PC-3 (cell line): ENCODE measurements at regions not wholly inside any gene's neighbourhood (a gene's known extent, or its start where the extent isn't known, plus 50 kb on each side); places are given as distances from the start of the nearest gene placed in this dataset.

Experiments
- ATAC-seq: fragments of 200-7000 bp; cut with Tn5 transposase; 2 replicates; pipeline ENCODE4 v1.9.1; 2020; ENCODE audit warnings: mild to moderate bottlenecking, moderate library complexity
- BruUV-seq: library from RNA; stranded (reverse); fragments of 400-500 nt; replicated peaks from 2 replicates; lab custom pipeline; 2021; lab: Mats Ljungman, UMichigan
- CTCF ChIA-PET: fragments of 300-600 bp; sonication (Branson Sonifier 250); formaldehyde crosslinking; loops from one replicate; lab custom pipeline; 2022; ENCODE audit warnings: antibody characterized with exemption; lab: Charles Lee
- POLR2A ChIA-PET: fragments of 300-600 bp; sonication (Branson Sonifier 250); formaldehyde crosslinking; loops from one replicate; lab custom pipeline; 2022; ENCODE audit warnings: antibody characterized with exemption; ENCODE audit not compliant: unreplicated experiment; lab: Charles Lee
- DNase-seq: peaks from one replicate; pipeline ENCODE4 v3.0.0-alpha.2; 2015
- H2AFZ ChIP-seq: fragments of 300-600 bp; sonication (generic); 2 replicates; pipeline ENCODE4 v1.6.0; 2016; ENCODE audit warnings: antibody characterized with exemption, low read length
- H3F3A ChIP-seq: fragments of 300-600 bp; sonication (generic); one replicate; pipeline ENCODE4 v1.6.0; 2017; ENCODE audit warnings: antibody characterized with exemption, low read length, control low read depth, mild to moderate bottlenecking; ENCODE audit not compliant: unreplicated experiment
- H3K27ac ChIP-seq: fragments of 300-600 bp; sonication (generic); 2 replicates; pipeline ENCODE4 v1.5.1; 2016; ENCODE audit warnings: mild to moderate bottlenecking, low read length
- H3K27me3 ChIP-seq: fragments of 300-600 bp; sonication (generic); 2 replicates; pipeline ENCODE4 v1.6.1; 2016; ENCODE audit warnings: low read length, mixed read lengths
- H3K36me3 ChIP-seq: fragments of 300-600 bp; sonication (generic); 2 replicates; pipeline ENCODE4 v1.6.1; 2016; ENCODE audit warnings: low read depth, mixed run types, low read length, mixed read lengths
- H3K4me1 ChIP-seq: fragments of 300-600 bp; sonication (generic); 2 replicates; pipeline ENCODE4 v1.5.1; 2016; ENCODE audit warnings: low read length; ENCODE audit not compliant: insufficient read depth
- H3K4me2 ChIP-seq: fragments of 300-600 bp; sonication (generic); 2 replicates; pipeline ENCODE4 v1.6.0; 2016; ENCODE audit warnings: low read length
- H3K4me3 ChIP-seq: fragments of 300-600 bp; sonication (generic); 2 replicates; pipeline ENCODE4 v1.5.1; 2016; ENCODE audit warnings: mild to moderate bottlenecking, low read length, mixed read lengths
- H3K79me2 ChIP-seq: fragments of 300-600 bp; sonication (generic); 2 replicates; pipeline ENCODE4 v1.6.1; 2017; ENCODE audit warnings: low read length, mixed read lengths
- H3K9ac ChIP-seq: fragments of 300-600 bp; sonication (generic); 2 replicates; pipeline ENCODE4 v1.6.0; 2016; ENCODE audit warnings: mild to moderate bottlenecking, low read length
- H3K9me2 ChIP-seq: fragments of 300-600 bp; sonication (generic); replicated peaks from 2 replicates; pipeline ENCODE4 v1.6.1; 2016; ENCODE audit warnings: mixed run types, low read length, mixed read lengths
- H3K9me3 ChIP-seq: fragments of 300-600 bp; sonication (generic); 2 replicates; pipeline ENCODE4 v1.6.1; 2016; ENCODE audit warnings: low read length, mixed read lengths
- H4K20me1 ChIP-seq: fragments of 300-600 bp; sonication (generic); 2 replicates; pipeline ENCODE4 v1.6.1; 2016; ENCODE audit warnings: low read length, mixed read lengths
- CTCF ChIP-seq: fragments of 300-600 bp; sonication (generic); conservative IDR thresholded peaks from 2 replicates; pipeline ENCODE4 v1.5.1; 2017; ENCODE audit warnings: antibody characterized with exemption, low read depth, mild to moderate bottlenecking, low read length
- EZH2 ChIP-seq: fragments of 300-600 bp; sonication (generic); IDR thresholded peaks from one replicate; pipeline ENCODE4 v1.6.1; 2017; ENCODE audit warnings: antibody characterized with exemption, mild to moderate bottlenecking, low read length; ENCODE audit not compliant: unreplicated experiment
- EZH2phosphoT487 ChIP-seq: fragments of 300-600 bp; sonication (generic); IDR thresholded peaks from 2 replicates; pipeline ENCODE4 v1.6.1; 2018; ENCODE audit warnings: mild to moderate bottlenecking, antibody characterized with exemption, low read length, borderline replicate concordance
- intact Hi-C: fragments of 100-400 bp; cut with micrococcal nuclease; formaldehyde crosslinking; loops from 2 replicates; pipeline ENCODE4 v1.9.0; 2023

DNA sequence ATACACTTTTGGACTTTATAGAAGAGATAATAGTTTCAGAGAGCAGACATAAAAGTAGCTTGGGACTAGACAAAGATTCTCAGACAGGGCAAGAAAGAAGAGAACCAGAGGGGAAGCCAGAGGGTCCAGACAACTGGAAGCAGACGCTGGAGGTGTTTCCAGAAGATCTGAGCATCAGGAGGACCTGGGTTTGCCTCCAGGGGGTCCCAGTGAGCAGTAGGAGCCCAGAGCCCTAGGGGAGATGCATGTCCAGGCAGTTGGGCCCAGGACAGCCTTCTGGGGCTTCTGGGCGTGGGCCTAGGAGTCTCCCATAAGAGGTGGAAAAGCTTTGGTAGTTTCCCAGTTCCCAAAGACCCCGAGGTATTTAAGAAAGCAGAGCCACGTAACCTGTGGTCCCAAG, 251.2 kb upstream of the ID2 start:
- no TSS peak for BruUV-seq
- Histone ChIP-seq H3K4me3 (no peak overlapping the region), H3F3A (no peaks in the 10 kb centered on the region), H3K9me2 (no peaks in the 10 kb centered on the region), H4K20me1 (no peaks in the 10 kb centered on the region), H2AFZ (no peak overlapping the region), H3K79me2 (no peaks in the 10 kb centered on the region), H3K4me1 (no peaks in the 10 kb centered on the region), H3K27me3 (no peaks in the 10 kb centered on the region), H3K4me2 (no peak overlapping the region), H3K36me3 (no peaks in the 10 kb centered on the region), H3K9ac (no peak overlapping the region), H3K27ac (no peak overlapping the region), H3K9me3 (no peaks in the 10 kb centered on the region)
- CTCF ChIA-PET: no interaction called here
- no peak for DNase-seq
- POLR2A ChIA-PET: no interaction called here
- no peak for ATAC-seq
- TF ChIP-seq EZH2phosphoT487 (no peak), EZH2 (no peak), CTCF (no peak)
- intact Hi-C loops: no loop called here

GRCh38 chr2:8431446-8432125, 250.3 kb upstream of the ID2 start:
- H3K9ac ChIP-seq: no peak overlapping the region
- TF ChIP-seq CTCF (no peak), EZH2 (no peak), EZH2phosphoT487 (no peak)
- H3K4me2 ChIP-seq: no peak overlapping the region
- no peaks in the 10 kb centered on the region for H4K20me1 ChIP-seq
- no peak overlapping the region for H2AFZ ChIP-seq
- ChIA-PET POLR2A (no interaction called here), CTCF (no interaction called here)
- H3K4me3 ChIP-seq: no peak overlapping the region
- H3K27me3 ChIP-seq: no peaks in the 10 kb centered on the region
- no peaks in the 10 kb centered on the region for H3K9me3 ChIP-seq
- no peak overlapping the region for H3K27ac ChIP-seq
- ATAC-seq: peak; percentile 18; the same call in 1 of the 2 replicates
- H3F3A ChIP-seq: no peaks in the 10 kb centered on the region
- intact Hi-C loops: no loop called here
- DNase-seq: peak; percentile 30
- BruUV-seq: no TSS peak
- H3K79me2 ChIP-seq: no peaks in the 10 kb centered on the region
- no peaks in the 10 kb centered on the region for H3K9me2 ChIP-seq
- no peaks in the 10 kb centered on the region for H3K4me1 ChIP-seq
- H3K36me3 ChIP-seq: no peaks in the 10 kb centered on the region

DNA sequence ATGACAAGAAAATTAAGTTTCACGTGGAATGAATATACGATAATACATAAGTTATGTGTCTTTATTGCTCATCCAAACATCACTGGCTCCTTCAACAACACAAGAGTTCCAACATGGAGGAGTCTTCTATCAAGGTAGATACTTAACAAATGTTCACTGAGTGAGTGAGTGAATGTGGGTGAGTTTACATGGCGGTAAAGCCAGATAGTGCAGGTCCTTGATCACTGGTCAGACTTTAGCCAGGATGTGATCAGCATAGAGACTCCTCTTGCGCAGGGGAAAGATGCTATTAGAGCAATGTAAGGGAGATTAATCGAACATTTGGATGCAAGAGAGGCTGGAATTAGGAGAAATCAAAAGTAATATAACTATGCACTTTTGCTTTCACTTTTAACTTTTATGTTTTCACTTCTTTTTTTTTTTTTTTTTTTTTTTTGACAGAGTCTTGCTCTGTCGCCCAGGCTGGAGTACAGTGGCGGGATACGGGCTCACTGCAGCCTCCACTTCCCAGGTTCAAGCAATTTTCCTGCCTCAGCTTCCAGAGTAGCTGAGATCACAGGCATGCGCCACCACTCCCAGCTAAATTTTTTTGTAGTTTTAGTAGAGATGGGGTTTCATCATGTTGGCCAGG, 249.0 kb upstream of the ID2 start:
- H4K20me1 ChIP-seq: no peaks in the 10 kb centered on the region
- H3K4me3 ChIP-seq: no peak overlapping the region
- H3K27ac ChIP-seq: no peak overlapping the region
- POLR2A ChIA-PET: no interaction called here
- TF ChIP-seq EZH2phosphoT487: no peak
- TF ChIP-seq EZH2: no peak
- no peak for TF ChIP-seq CTCF
- H3K4me1 ChIP-seq: peaks cover 4% of the 10 kb centered on the region; the same call in 1 of the 2 replicates
- H3K27me3 ChIP-seq: no peaks in the 10 kb centered on the region
- H3K9me2 ChIP-seq: no peaks in the 10 kb centered on the region
- H3K79me2 ChIP-seq: no peaks in the 10 kb centered on the region
- no peak for DNase-seq
- no peak for ATAC-seq
- BruUV-seq: no TSS peak
- no peaks in the 10 kb centered on the region for H3K36me3 ChIP-seq
- H2AFZ ChIP-seq: no peak overlapping the region
- CTCF ChIA-PET: no interaction called here
- no peak overlapping the region for H3K4me2 ChIP-seq
- intact Hi-C loops: no loop called here
- H3K9me3 ChIP-seq: no peaks in the 10 kb centered on the region
- H3K9ac ChIP-seq: no peak overlapping the region
- H3F3A ChIP-seq: no peaks in the 10 kb centered on the region
